GM12874 (cell line): ENCODE measurements at regions not wholly inside any gene's neighbourhood (a gene's known extent, or its start where the extent isn't known, plus 50 kb on each side); places are given as distances from the start of the nearest gene placed in this dataset.

Experiments used
- CTCF ChIP-seq: IDR thresholded peaks from 2 replicates; pipeline ENCODE4 v1.5.1; 2011; ENCODE audit warnings: low read depth, mild to moderate bottlenecking, control low read depth, low read length, moderate library complexity; ENCODE audit not compliant: insufficient read depth

DNA sequence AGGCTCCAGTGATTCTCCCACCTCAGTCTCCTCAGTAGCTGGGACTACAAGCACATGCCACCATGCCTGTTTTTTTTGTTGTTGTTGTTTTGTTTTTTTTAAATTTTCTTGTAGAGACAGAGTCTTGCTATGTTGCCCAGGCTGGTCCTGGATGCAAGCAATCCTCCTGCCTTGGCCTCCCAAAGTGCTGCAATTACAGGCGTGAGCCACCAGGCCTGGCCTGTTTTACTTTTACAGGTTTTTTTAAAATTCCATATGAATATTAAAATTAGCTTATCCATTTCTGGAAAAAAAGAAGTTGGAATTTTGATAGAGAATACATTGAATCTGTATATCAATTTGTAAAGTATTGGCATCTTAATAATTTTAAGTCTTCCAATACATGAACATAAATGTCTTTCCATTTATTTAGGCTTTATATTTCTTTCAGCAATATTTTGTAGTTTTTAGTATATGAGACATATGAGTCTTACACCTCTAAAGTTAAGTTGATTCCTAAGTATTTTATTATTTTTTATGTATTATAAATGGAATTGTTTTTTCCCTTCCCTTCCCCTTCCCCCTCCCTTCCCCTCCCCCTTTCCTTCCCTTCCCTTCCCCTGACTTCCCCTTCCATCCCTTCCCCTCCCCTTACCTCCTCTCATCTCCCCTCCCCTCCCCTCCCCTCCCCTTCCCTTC is 323.5 kb upstream of the SALL1 start:
- TF ChIP-seq CTCF: no peak

- TF ChIP-seq CTCF: no peak
Measured at GRCh38 chr16:51473091-51473490, 322.0 kb upstream of the SALL1 start.

DNA sequence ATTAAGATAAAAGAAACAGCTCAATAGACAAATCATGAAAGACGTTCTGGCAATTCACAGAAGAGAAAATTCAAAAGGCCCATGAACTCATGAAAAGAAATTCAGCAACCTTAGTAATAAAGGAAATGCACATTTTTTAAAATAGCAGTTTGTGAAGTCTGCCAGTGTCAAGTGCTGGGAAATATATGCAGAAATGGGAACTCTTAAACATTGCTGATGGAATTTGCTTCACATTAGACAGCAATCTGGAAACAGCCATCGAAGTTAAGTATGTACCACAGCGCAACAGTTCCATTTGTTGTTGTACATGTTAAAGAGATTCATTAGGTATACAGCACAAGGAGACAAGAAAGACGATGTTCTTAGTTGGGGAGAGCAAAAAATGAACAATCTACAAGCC is 319.4 kb upstream of the SALL1 start:
- TF ChIP-seq CTCF: no peak

DNA sequence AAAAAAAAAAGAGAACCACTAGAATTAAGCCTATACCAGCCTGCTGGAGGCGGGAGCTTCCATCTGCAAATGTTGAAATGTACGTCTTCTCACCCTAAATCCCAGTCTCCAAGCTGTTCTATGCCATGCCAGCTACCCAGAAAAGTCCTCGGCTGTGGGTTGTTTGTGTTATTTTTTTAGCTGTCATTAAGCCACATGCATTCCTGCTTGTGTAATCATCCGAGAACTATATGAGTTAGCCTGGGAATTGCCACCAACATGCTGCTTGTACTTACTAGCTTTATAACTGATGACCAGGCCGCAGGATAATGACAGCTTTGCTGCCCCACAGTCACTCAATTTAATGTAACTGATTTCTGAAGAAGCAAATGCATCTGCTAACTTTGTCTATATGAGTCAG is 313.9 kb upstream of the SALL1 start:
- no peak for TF ChIP-seq CTCF

DNA sequence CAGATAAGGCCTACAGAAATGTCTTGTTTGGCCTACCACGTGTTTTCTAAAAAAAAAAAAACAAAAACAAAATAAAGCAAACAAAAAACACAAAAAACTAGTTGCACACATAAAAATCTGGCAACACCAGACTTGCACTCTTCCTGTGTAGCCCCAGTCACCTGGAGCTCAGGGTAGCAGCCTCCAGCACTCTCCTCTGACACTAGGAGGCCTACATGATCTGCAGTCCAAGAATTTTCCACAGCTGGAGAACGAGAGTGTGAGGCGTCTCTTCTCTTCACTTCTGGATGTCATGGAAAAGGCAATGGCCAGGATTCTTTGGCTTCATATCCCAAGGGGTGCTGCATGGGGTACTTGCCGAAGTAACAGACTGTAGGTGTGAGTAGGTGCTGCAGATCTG is 310.2 kb upstream of the SALL1 start:
- TF ChIP-seq CTCF: no peak

DNA sequence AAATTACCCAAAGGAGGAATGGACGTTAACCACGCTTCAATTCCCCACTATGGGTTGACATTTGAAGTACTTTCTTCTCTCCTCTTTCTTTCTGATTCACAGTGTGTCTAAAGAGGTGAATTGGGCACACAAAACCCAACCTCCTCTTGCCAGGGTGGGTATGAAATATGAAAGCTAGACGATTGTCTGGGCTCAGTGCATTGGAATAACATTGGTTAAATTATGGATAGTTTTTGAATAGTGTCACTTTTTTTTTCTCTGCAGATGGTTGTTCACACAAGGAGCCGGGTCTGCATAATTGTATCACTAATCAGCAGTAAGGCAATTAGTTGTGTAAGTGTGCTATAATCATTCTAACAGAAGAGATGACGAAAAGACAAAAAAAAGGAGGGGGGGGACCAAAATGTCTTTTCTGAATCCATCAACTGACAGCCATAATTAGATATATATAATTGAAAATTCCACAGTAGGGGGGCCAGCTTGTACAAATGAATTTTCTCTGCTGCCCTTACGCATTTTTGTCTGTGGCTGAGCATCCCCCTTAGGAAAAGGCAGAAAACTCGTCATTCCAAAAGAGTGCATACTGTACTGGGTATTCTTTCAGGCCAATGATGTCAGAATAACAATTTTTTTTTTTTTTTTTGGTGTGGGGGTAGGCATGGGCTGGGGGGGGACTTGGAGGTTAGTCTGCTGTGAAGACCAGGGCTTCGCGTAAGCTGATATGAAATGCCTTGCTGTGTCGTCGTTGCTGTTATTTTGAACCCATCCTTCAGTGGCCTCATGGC is 307.5 kb upstream of the SALL1 start:
- no peak for TF ChIP-seq CTCF

GRCh38 chr16:51457775-51458174 is 306.7 kb upstream of the SALL1 start:
- TF ChIP-seq CTCF: no peak
